CD1c-positive myeloid dendritic cell (primary cell): ENCODE measurements at regions not wholly inside any gene's neighbourhood (a gene's known extent, or its start where the extent isn't known, plus 50 kb on each side); places are given as distances from the start of the nearest gene placed in this dataset.
"Not testable (repeated sequence)": the region's sequence is repeated elsewhere in the genome, so short reads cannot be mapped to it uniquely, and the experiment has no call there.

Source experiments
- DNase-seq: peaks from one replicate; pipeline ENCODE4 v3.0.0-alpha.2; 2016; ENCODE audit errors: extremely low spot score

DNA sequence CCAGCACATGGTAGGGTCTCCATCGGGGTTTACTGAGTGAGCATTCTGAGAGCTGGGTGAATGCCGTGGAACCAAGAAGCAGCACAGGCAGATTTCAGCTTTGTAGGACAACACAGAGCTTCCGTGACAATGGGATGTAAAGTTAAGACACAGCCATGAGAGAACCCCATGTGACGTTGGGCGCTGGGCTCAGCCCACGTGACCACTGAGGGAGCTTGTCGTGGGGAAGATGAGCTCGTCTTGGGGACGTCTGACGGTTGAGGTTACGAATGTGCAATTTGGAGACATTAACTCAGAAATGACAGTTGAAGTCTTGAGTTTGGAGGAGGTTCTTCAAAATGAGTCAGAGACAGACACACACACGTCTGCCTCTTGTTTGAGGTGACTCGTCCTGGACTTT is 51.5 kb upstream of the MUC20 start:
- not testable (repeated sequence) for DNase-seq

DNA sequence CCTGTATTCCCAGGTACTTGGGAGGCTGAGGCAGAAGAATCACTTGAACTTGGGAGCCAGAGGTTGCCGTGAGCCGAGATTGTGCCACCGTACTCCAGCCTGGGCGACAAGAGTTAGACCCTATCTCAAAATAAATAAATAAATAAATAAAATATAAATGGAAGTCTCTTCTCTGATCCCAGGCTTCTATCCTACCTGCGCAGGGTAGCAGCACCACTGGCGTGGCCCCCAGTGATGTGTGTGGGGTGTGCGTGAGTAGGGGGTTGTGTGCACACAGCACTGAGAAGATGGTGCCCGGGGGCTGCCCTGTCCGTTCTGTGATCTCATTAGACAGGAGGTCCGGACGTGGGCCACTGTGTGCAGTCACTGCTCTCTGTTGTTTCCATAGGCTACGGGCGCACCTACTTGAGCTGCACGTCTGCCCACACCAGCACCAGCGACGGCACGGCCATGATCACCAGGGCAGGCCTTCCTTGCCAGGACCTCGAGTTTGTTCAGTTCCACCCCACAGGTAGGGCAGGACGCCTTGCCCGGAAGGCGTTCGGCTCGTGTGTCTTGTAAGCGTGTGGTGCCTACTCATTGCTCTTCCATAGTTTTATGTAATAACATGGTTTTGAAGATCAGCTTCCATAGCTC is 52.5 kb upstream of the MUC20 start:
- not testable (repeated sequence) for DNase-seq

DNA sequence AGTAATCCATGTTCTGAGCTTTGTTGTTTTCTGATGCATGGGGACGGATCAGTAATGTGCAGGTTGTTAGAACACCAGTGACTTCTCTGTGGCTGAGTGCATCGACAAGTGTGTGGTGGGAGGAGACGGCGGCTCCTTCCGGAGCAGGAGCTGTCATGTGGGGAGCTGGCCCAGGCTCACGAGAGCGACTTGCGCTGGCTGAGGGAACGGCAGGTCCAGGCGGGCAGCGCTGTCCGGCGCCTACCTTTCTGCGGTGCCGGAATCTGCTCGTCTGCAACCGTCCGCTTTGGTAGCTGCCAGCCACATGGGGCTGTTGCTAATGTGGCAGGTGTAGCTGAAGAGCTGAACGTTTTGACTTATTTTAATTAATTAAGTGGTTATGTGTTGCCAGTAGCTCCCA is 55.5 kb upstream of the MUC20 start:
- not testable (repeated sequence) for DNase-seq

DNA sequence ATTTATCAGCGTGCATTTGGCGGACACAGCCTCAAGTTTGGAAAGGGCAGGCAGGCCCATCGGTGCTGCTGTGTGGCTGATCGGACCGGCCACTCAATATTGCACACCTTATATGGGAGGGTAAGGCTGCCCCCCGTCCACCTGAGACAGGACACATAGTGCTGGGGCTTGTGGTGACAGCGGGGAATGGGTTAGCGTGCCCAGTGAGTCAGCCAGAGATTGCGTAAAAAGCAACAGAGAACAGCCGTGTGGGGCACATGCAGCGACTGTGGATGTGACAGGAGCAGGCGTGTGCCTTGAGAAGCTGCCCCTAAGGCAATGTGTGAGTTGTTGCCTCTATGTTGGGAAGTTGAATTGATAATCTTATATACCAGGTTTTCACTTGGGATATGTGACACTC is 56.6 kb upstream of the MUC20 start:
- not testable (repeated sequence) for DNase-seq

DNA sequence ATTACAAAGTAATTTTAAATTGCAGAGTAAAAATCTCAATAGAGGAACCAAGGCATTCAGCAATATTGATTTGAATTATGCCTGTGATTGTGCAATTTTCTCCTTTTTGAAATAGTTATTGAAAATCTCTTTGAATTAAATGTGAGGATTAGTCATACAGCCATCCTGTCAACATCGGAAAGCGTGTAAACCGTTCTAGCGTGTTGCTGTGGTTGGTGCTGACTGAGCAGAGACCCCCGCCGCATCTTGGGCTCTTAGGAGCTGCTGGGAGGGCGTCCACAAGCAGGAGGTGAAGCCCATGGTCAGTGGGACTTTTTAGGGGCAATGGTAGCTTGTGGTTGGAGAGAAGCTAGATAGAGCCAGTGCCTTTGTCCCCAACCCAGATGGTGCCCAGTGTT is 61.6 kb upstream of the MUC20 start:
- DNase-seq: peak; percentile 5

DNA sequence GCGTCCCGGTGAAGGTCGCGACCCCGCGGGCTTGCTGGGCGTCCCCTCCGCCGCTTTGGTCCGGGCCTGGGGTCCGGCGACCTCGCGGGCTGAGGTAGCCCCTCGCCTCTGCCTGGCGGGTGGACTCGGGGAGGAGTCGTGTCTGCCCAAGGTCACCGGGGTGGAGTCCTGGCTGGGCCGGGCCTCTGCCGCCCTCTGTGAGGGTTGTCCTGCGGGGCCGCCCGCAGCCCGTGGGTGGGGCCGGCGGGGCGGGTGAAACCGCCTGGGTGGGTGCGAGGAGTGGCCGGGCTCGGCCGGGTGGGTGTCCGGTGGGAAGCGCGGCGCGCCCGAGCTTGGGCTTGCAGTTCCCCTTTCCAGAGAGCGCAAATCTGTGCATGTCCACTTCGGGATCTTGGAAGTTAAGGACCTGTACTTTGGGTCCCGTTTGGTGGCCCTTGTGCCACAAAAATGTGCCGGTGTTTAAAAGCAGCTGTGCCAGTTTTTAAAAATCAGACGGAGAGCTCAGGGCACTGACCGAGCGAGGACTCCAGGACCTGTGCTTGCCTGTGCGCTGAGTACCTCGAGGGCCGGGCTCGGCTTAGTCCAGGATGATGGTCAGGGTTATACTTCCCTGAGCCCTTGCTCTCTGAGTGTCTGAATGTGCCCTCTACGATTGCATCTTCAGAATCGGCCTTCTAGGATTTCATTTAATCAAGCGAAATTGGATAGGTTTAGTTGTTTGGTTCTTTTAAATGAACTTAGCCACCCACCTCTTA is 62.2 kb upstream of the MUC20 start:
- DNase-seq: not testable (repeated sequence)

DNA sequence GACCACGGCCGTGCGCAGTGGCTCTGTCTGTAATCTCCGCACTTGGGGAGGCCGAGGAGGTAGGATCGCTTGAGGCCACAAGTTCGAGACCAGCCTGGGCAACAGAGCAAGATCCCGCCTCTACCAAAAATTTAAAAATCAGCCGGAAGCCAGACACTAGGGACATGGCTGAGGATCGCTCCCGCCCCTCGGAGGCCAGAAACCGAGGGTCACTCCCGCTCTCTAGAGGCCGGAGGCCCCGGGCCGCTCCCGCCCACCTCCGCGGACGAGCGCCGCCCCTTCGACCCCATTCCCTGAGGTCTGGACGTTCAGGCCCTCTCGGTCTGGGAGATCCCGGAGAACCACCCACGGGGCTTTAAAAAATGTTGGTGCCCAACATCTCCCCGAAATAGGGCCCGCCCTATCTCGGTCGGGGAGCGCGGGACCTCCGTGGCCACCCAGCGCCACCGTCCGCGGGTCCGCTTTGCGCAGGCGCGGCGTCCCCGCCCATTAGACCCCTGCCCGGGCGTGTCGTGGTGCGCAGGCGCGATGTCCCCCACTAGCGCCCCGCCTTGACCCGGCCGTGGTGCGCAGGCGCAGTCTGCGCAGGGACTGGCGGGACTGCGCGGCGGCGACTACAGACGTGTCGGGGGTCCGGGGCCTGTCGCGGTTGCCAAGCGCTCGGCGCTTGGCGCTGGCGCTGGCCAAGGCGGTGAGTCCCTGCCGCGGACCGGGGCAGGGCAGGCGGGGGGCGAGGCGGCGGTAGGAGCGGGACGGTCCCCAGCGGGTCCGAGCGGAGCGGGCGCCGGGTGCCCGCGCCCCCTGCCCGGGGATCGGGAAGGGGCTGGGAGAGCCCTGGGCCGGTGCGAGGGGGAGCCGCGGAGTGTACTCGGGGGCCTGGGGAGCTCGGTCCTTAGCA is 63.1 kb upstream of the MUC20 start:
- peak; percentile 88 for DNase-seq

DNA sequence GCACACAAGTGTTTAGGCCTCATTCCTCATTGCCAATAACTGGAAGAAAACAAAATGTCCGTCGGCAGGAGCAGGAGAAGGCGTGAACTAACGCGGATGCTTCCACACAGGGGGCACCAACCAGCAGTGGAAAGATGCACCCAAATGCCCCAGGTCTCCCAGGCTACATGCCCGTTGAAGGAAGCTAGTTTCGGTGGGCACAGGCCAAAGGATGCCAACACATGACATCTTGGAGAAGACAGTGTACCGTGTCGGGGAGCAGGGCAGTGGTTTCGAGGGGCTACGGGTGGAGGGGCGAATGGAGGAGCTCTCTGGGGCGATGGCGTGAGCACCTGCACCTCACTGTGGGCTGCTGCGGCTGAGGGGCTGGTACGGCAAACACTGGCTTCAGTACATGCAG is 64.7 kb upstream of the MUC20 start:
- DNase-seq: not testable (repeated sequence)

DNA sequence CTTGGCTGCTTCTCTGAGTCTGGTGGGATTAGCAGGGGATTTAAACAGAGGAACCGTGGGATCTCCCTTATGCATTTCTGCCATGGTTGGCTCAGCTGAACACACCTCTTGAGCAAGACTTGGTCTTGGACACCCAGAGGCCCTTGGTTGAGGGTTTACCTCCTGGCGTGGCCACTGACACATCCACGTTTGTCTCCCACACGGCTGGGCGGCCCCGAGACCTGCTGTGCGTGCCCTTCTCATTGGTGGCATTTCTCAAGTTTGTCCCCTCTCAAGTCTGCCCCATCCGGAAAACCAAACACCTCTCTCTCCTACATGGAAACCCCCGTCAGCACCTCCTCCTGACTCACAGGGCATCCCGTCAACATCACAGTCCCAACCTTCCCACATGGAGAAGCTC is 66.0 kb upstream of the MUC20 start:
- not testable (repeated sequence) for DNase-seq

DNA sequence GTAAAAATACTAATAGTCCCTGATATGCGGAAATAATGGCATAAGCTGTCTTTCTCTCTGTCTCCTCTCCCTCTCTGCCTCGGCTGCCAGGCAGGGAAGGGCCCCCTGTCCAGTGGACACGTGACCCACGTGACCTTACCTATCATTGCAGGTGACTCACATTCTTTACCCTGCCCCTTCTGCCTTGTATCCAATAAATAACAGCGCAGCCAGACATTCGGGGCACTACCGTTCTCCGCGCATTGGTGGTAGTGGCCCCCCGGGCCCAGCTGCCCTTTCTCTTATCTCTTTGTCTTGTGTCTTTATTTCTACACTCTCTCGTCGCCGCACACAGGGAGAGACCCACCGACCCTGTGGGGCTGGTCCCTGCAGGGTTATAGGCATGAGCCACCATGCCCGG is 66.6 kb upstream of the MUC20 start:
- DNase-seq: not testable (repeated sequence)

DNA sequence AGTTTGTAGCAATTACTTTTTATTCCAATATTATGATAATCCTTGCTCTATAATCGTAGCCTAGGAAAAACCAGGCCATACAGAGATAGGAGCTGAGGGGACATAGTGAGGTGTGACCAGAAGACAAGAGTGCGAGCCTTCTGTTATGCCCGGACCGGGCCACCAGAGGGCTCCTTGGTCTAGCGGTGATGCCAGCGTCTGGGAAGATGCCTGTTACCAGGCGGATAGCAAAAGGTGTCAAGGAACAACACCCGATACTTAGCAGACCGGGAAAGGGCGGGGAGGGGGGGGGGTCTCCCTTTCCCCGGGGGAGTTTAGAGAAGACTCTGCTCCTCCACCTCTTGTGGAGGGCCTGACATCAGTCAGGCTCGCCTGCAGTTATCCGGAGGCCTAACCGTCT is 67.1 kb upstream of the MUC20 start:
- not testable (repeated sequence) for DNase-seq

DNA sequence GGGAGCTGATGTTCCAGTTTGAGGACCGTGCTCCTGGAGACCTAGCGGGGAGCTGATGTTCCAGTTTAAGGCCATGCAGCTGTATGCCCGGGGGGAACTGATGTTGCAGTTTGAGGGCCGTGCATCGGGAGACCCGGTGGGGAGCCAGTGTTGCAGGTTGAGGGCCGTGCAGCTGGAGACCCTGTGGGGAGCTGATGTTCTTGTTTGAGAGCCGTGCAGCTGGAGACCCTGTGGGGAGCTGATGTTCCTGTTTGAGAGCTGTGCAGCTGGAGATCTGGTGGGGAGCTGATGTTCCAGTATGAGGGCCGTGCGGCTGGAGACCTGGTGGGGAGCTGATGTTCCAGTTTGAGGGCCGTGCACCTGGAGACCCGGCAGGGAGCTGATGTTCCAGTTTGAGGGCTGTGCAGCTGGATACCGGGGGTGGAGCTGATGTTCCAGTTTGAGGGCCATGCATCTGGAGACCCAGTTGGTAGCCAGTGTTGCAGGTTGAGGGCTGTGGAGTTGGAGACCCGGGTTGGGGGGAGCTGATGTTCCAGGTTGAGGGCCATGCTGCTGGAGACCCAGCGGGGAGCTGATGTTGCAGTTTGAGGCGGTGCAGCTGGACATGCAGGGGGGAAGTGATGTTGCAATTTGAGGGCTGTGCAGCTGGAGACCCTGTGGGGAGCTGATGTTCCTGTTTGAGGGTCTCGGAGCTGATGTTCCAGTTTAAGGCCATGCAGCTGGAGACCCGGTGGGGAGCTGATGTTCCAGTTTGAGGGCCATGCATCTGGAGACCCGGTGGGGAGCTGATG is 64.4 kb upstream of the APOD start:
- DNase-seq: not testable (repeated sequence)

DNA sequence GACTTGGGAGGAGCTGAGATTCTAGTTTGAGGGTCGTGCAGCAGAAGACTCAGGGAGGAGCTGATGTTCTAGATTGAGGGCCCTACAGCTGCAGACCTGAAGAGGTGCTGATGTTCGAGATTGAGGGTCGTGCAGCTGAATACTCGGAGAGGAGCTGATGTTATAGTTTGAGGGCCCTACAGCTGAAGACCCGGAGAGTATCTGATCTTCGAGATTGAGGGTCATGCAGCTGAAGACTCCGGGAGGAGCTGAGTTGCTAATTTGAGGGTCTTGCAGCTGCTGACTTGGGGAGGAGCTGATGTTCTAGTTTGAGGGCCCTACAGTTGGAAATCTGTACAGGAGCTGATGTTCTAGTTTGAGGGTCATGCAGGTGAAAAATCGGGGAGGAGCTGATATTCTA is 62.1 kb upstream of the APOD start:
- DNase-seq: not testable (repeated sequence)

DNA sequence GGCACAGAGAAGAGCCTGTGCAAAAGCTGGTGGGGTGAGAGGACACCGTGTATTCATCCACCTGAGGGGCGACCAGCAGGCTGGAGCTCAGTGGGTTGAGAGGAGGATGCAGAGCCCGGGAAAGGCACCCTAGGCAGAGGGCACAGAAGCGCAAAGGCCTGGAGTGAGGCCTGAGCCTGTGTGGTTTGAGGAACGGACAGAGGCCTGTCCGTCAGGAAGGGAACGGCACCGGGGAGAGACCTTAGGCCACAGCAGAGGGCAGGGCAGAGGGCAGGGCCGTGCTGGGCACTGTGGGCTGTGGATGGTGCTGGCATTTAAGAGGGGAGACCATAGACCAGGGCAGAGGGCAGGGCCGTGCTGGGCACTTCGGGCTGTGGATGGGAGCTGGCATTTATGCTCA is 59.5 kb upstream of the APOD start:
- DNase-seq: not testable (repeated sequence)

DNA sequence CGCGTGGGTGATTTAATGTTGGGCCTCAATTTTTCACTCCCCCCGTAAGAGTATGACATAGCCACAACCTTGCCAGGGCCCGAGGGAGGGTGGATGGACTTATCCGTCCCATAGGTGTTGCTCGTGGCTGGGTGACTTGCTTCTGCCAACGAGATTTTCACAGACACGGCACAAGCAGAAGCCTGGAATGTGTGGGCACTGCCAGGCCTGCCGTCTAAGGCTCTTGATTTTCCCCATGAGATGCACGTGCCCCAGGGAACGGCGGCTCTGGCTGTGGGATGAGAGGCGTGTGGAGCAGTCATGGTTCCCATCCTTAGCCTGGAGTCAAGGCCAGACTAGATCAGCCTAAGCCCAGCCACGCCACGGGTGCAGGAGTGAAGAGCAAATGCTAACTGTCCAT is 58.6 kb upstream of the APOD start:
- DNase-seq: not testable (repeated sequence)

DNA sequence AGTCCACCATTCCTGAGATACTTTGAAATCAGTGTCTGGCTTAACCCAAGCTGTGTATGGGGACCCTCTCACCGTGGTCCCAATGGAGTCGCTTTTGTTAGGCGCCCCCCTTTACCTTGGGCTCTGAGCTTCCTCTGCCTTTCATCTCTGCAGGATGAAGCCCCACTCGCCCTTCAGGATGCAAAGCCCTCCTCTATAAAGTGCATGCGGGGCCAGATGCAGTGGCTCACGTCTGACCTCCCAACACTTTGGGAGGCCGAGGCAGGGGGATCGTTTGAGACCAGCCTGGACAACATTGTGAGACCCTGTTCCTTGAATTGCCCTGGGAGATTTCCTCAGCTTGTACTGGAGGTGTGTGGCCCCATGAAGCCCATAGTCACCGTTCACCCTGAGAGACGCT is 54.7 kb upstream of the APOD start:
- DNase-seq: not testable (repeated sequence)

DNA sequence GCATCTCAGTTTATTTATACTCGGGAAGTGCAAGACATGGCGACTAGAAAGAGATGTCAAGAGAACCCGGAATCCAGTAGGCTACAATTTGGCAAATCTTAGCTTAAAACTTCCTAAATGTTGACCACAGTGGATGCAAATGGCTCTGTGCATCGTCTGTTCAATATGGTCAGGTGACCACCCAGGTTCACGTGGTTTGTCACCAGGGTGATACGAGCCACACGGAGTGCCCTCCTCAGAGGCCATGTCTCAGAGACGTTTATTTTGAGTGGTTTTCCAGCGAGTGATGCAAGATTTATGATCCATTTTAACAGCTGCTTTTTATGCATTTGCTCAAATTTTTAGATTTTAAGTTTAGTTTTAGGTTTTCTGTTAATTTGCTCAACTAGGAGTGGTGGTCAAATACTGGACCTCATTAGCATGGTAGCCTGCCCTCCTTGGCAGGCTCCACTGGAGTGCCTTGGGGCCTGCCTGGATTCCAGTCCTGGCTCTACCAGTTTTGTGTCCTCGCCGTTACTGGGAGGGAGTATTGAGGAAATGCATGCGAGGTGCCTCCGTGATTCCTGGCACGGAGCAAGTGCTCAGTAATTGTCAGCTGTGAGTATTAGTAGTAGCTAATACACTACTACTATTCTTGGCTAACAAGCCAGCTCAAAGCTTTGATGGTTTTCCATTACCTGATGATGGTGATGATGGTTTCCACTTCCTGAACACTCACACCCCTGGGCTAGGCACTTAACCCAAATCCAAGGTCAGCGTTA is 53.9 kb upstream of the APOD start:
- not testable (repeated sequence) for DNase-seq

DNA sequence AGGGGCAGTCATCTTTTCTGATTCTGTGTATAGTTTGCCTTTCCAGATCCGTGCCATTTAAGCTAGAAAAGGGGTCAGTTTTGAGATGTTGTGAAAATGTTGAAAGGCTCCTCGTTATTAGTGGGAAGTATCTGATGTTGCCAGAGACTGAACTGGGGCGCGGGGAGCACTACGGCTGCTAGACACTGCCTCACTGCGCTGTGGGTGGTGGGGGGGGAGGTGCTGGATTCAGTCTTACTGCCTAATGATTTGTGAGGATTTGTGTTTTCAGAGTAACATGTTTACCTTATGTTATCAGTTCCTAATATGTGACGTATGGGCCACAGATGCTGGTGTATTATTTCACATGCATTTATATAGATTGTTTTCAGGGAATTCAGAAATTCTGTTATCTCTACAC is 53.3 kb upstream of the APOD start:
- not testable (repeated sequence) for DNase-seq

DNA sequence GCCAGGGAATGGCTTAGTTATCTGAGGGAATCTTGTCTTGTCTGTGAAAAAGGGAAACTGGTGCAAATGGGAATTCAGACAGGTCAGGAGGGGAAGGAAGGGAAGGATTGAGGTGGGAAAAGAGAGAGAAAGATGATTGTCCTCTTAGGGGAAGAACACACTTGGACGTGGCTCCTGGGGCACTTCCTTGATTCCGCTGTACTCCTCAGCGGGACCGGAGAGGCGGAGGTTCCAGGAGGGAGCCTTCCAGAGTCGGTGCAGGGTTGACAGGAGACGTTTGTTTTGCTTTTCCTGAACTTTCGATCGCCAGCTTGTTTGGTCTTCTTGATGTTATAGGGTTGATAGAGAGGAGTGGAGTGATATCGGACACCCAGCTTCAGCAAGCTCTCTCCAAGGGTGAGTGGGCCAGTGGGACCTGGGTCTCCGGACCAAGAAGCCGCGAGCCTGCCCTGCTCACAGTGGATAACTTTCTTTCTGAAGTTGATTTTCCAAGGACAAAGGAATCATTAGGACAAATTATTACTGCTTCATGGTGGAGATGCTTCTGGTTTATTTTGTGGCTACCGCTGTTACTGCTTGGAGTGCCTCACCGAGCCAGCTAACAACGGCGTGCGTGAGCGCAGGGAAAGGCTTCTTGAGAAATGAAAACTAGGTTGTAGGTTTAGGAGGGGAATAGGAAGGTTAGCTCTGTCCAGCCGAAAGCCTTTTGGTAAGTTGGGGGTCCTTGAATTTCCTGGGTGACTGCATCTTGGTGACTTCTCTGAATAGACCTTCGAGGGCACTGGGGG is 52.4 kb upstream of the APOD start:
- DNase-seq: not testable (repeated sequence)

DNA sequence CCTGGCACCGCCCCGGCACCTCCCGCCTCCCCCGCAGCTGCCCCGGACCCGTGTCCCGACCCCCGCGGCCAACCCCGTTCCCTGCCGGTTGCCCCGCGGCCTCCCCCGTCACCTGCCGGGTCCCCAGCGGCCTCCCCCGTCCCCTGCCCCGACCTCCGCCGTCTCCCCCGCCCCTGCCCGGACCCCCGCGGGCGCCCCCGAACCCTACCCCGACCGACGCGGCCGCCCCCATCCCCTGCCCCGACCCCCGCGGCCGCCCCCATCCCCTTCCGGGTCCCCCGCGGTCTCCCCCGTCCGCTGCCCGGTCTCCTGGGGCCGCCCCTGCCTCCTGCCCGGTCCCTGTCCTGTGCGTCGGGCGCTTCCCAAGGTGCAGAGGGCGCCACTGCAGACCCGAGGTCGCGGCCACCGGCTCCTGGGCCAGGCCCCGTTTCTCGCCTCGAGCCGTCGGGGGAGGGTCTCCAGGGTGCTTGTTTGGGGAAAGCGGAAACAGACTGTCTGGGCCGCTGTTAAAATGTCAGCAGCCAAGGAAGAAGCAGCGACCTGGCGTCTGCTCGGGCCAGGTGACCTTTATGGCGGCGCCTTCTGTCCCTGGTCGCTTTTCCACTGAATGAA is 51.6 kb upstream of the APOD start:
- not testable (repeated sequence) for DNase-seq
